GM18909 (cell line): ENCODE measurements at regions not wholly inside any gene's neighbourhood (a gene's known extent, or its start where the extent isn't known, plus 50 kb on each side); places are given as distances from the start of the nearest gene placed in this dataset.

Experiments
- ATAC-seq: cut with Tn5 transposase; IDR thresholded peaks from one replicate; pipeline ENCODE4 v1.9.1; 2021; ENCODE audit warnings: mild to moderate bottlenecking; ENCODE audit not compliant: unreplicated experiment, poor library complexity

- no peak for ATAC-seq
These were observed 1268.5 kb upstream of the C9orf72 start for GRCh38 chr9:28841775-28842174.

GRCh38 chr9:28847331-28847730 lies 1274.0 kb upstream of the C9orf72 start:
- no peak for ATAC-seq

- no peak for ATAC-seq
These were observed 1275.4 kb upstream of the C9orf72 start for GRCh38 chr9:28848671-28849070.

GRCh38 chr9:28853477-28853876 lies 1280.2 kb upstream of the C9orf72 start:
- ATAC-seq, result no peak

- ATAC-seq, result no peak
These were observed 1293.7 kb upstream of the C9orf72 start for GRCh38 chr9:28866951-28867350.

- no peak for ATAC-seq
These were observed 1295.1 kb upstream of the C9orf72 start for GRCh38 chr9:28868228-28868990.

- no peak for ATAC-seq
These were observed 1309.2 kb upstream of the C9orf72 start for GRCh38 chr9:28882529-28882928.

GRCh38 chr9:28883234-28883633 lies 1310.0 kb upstream of the C9orf72 start:
- ATAC-seq, result no peak

- ATAC-seq, result no peak
These were observed 1314.1 kb upstream of the C9orf72 start for GRCh38 chr9:28887188-28887884.

GRCh38 chr9:28888806-28889205 lies 1315.5 kb upstream of the C9orf72 start:
- ATAC-seq, result no peak

- no peak for ATAC-seq
These were observed 1319.3 kb upstream of the C9orf72 start for GRCh38 chr9:28892538-28892937.

- no peak for ATAC-seq
These were observed 1326.0 kb upstream of the C9orf72 start for GRCh38 chr9:28899267-28899666.

- ATAC-seq, result no peak
These were observed 1326.6 kb upstream of the C9orf72 start for GRCh38 chr9:28899926-28900325.

- no peak for ATAC-seq
These were observed 1327.1 kb upstream of the C9orf72 start for GRCh38 chr9:28900406-28900805.

GRCh38 chr9:28909526-28909925 lies 1336.2 kb upstream of the C9orf72 start:
- no peak for ATAC-seq

- ATAC-seq, result no peak
These were observed 1339.3 kb upstream of the C9orf72 start for GRCh38 chr9:28912621-28913020.

GRCh38 chr9:28915202-28915930 lies 1342.1 kb upstream of the C9orf72 start:
- no peak for ATAC-seq

- ATAC-seq, result no peak
These were observed 1343.1 kb upstream of the C9orf72 start for GRCh38 chr9:28916348-28916747.

GRCh38 chr9:28921857-28922500 lies 1348.7 kb upstream of the C9orf72 start:
- ATAC-seq, result no peak

- ATAC-seq, result no peak
These were observed 1349.6 kb upstream of the C9orf72 start for GRCh38 chr9:28922891-28923290.

GRCh38 chr9:28923351-28923750 lies 1350.1 kb upstream of the C9orf72 start:
- no peak for ATAC-seq
